DMS53 treated with DMSO at 0.1 percent for 48 hours (cell line): ENCODE measurements at regions not wholly inside any gene's neighbourhood (a gene's known extent, or its start where the extent isn't known, plus 50 kb on each side); places are given as distances from the start of the nearest gene placed in this dataset.

Experiments
- DNase-seq: peaks from one replicate; lab custom pipeline; 2025; ENCODE audit not compliant: unreplicated experiment; lab: John Stamatoyannopoulos, UW

GRCh38 chr1:4411862-4412261 is 242.5 kb upstream of the AJAP1 start:
- DNase-seq = no peak

GRCh38 chr1:4415476-4415875 is 238.9 kb upstream of the AJAP1 start:
- DNase-seq = no peak

DNA sequence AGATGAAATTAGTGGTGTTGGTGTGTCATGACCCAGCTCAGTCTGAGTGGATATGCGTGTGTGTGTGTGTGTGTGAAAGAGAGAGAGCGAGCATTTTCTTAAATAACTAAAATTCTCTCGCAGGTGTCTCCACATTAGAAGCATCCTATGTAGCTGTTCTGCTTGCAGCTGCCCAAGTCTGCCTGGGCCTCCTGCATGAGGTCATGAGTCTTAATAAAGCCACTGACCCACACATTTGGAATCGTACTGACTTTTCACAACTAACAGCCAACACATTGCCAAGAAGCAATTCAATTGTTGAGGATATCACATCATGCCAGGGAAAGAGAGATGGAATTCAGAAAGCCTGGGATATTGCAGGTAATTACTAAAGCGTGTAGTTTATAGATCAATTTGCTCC is 238.2 kb upstream of the AJAP1 start:
- DNase-seq = no peak

DNA sequence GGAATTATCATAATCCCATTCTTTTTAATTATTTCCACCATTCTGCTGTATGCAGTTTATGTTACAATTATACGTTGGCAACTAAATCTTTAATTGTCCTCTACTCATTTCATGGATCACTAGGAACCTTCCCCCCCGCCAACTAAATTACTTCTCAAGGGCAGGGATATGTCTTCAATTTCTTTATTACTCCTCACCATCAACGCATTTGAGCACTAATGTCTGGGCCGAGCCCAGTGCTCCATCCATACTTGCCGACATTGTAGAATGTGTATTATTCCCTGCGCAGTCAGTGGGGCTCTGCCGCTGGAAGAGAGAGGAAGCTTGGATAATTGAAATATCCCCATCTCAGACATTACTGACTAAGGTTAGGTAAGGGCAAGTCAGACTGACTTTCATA is 236.4 kb upstream of the AJAP1 start:
- DNase-seq = no peak

- no peak for DNase-seq
Observed at GRCh38 chr1:4421986-4422385, 232.4 kb upstream of the AJAP1 start.

GRCh38 chr1:4422504-4423289 is 231.7 kb upstream of the AJAP1 start:
- DNase-seq = no peak

DNA sequence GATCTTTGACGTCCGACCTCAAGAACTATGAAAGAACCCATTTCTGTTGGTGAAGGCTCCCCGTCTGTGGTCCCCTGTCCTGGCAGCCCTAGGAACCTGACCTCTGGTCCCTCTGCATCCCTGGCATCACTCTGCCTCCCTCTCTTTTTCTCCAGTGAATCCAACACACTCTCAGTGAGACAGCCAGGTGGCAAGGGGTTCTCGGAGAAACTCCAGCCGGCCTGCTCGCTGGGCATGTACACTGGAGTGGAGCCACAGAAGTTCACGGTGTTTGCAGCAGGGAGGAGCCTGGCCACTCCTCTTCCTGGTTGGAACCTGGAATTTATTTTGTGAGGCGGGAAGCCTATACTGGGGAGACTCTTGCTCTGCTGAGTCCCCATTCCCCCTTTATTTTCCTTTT is 230.2 kb upstream of the AJAP1 start:
- no peak for DNase-seq

GRCh38 chr1:4424766-4425165 is 229.6 kb upstream of the AJAP1 start:
- no peak for DNase-seq

DNA sequence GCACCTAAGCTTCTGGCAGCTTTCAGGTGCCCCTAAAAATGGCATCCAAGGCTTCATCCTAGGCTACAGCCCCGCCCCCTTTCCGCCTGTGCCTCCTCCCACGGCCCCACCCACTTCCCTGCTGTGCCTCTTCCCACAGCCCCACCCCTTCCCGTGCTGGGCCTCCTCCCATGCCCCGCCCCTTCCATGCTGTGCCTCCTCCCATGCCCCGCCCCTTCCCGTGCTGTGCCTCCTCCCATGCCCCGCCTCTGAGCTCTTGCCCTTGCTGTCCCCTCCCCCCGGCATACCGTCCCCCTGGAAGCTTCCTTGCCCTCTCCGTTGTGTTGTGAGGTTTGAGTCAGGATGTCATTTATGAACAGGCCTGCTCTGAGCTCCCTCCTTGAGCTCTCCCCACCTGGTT is 228.5 kb upstream of the AJAP1 start:
- DNase-seq = no peak

DNA sequence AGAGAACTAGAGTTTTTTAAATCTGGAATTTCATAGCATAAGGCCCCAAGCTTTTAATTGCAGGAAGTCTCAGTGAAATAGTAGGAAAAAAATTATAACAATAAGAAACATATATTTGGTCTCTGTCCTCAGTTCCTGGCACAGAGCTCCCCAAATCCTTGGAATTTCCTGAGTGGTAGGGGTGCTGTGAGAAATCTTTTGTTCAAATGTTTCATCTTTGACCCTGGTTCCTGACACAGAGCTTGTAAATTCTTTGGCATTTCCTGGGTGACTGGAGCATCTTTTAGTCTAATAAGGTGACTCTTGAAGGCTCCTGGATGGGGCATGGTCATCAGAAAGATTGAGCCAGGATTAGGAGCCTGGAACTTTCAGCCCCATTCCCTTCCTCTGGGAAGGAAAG is 225.7 kb upstream of the AJAP1 start:
- no peak for DNase-seq

GRCh38 chr1:4430406-4431365 is 223.7 kb upstream of the AJAP1 start:
- DNase-seq = no peak

DNA sequence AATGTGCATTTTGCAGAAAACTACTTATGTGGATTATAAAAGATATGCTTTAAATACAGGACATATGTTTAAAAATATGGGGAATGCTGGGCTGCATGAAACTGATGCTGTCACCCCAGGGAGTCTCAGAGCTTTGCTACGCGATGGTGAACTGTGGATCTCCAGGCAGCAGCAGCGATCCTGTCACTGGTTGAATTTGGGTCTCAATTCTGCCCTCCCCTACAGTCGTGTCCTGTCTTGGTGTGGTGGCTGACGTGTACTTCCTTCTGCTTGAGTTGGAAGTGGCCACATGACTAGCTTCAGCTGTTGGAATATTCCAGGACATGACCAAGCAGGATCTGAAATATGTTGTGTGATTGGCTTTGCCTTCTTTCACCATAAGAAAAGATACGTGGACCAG is 222.9 kb upstream of the AJAP1 start:
- no peak for DNase-seq

- no peak for DNase-seq
Observed at GRCh38 chr1:4433075-4433474, 221.3 kb upstream of the AJAP1 start.

DNA sequence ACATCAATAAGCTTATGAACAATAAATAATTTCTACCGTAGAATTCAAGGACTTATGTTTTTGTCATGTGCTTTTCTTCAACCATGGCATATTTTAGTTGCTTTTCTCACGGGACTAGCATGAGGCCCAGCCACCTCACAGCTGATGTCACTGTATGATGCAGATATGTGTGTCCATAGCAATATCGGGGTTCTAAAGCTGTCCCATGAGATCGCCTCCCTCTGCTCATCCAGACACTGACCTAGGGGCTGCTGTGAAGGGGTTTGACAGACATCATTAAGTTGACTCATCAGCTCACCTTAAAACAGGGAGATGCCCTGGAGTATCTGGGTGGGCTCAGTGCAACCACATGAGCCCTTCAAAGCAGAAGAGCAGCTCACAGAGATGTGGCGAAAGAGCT is 210.3 kb upstream of the AJAP1 start:
- DNase-seq = no peak

GRCh38 chr1:4447778-4448420 is 206.5 kb upstream of the AJAP1 start:
- no peak for DNase-seq

- DNase-seq = no peak
Observed at GRCh38 chr1:4449972-4450371, 204.4 kb upstream of the AJAP1 start.

DNA sequence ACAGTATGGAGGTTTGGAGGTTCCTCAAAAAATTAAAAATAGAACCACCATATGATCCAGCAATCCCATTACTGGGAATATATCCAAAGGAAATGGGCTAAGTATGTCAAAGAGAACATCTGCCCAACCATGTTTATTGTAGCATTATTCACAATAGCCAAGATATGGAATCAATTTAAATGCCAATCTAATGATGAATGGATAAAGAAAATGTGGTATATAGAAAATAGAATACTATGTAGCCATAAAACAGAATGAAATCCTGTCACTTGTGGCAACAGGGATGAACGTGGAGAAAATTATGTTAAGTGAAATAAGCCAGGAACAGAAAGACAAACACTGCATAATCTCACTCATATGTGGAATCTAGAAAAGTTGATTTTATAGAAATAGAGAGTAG is 201.7 kb upstream of the AJAP1 start:
- DNase-seq = no peak

DNA sequence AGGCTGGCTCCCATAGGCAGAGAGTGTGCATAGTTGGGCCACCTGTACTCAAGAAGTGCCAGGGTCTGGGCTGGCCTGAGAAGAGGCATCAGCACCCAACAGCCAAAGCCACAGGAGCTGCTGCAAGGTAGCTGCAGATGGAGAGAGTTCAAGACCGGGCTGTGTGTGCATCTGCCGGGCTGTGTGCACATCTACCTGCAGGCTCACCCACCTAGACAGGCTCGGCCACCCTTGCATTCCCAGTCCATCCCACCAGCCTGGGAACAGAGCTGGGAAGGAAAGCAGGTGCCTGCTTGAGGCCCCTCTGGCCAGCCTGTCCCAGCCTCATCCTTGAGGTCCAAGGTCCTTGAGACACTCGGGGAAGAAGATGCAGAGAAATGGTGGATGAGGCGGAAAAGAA is 194.4 kb upstream of the AJAP1 start:
- DNase-seq = no peak

- no peak for DNase-seq
Observed at GRCh38 chr1:4460651-4461050, 193.8 kb upstream of the AJAP1 start.

DNA sequence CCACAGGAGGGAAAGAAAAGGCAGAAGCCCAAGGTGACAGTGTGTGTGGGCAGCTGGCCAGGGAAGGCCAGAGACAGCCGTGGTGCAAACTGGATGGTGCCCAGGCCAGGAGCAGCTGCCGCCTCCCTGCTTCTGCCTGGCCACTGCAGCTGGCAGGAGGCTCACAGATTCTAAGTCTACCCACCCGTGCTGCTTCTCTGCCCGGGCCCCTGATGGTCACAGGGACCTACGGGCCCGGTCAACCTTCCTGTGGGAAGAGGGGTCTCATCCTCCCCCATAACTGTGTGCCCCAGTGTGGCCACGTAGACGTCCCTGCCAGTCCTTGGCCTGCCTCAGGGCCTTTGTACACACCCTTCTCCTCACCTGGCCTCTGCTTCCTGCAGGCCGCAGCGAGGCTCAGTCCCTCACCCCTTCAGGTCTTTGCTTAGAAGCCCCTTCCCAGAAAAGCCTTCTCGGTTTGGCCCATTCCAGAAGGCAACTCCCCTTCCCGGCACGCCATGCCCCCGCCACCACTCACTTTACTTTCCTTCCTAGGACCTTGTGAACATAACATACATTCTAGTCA is 192.6 kb upstream of the AJAP1 start:
- DNase-seq = no peak

- no peak for DNase-seq
Observed at GRCh38 chr1:4462831-4463484, 191.5 kb upstream of the AJAP1 start.
